Suppressor macrophage treated with lipopolysaccharide for 1 hour (primary cell): ENCODE measurements at regions not wholly inside any gene's neighbourhood (a gene's known extent, or its start where the extent isn't known, plus 50 kb on each side); places are given as distances from the start of the nearest gene placed in this dataset.
"Not testable (repeated sequence)": the region's sequence is repeated elsewhere in the genome, so short reads cannot be mapped to it uniquely, and the experiment has no call there.

ENCODE experiments used
- DNase-seq, 3 donors: peaks; one replicate each; pipeline ENCODE4 v3.0.0-alpha.2; 2020 to 2022

GRCh38 chr6:81455641-81456040 lies 296.8 kb downstream of the TENT5A start:
- no peak for DNase-seq

DNA sequence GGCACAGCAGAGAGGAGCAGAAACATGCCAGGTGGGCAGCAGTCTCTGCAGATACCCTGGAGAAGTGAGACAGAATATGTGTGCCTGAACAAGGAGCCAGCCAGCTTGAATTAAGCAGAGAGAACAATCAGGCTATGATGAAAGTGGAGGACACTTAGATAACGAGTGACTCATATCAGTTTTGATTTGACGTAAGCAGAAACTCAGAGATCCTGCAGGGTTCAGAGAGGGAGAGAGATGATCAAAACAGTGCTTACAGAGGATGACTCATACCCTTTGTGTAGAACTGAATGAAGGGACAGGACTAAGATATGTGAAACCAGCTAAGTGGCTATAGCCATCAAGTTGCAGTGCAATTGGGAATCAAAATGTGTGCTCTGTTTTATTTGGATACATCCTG lies 300.7 kb downstream of the TENT5A start:
- no peak for DNase-seq

DNA sequence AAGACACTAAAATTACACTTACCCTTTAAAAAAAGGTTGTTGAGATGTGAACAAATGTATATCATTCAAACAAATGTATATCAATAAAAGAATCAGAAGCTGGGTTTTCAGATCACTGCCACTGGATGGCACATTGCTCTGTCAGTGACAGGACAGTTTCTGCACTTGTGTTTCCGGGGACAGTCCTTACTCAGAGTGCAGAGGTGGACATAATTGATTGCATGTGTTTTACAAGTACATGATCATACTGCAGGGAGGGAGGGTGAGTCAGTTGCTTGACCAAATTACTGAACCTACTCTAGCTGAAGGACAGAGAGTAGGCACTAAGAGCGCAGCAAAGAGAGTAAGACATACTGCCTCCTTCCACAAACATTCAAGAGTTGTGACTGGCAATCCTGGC lies 302.3 kb downstream of the TENT5A start:
- DNase-seq = no peak

GRCh38 chr6:81446509-81446908 lies 306.0 kb downstream of the TENT5A start:
- DNase-seq = no peak

GRCh38 chr6:81439417-81439816 lies 313.1 kb downstream of the TENT5A start:
- no peak for DNase-seq

DNA sequence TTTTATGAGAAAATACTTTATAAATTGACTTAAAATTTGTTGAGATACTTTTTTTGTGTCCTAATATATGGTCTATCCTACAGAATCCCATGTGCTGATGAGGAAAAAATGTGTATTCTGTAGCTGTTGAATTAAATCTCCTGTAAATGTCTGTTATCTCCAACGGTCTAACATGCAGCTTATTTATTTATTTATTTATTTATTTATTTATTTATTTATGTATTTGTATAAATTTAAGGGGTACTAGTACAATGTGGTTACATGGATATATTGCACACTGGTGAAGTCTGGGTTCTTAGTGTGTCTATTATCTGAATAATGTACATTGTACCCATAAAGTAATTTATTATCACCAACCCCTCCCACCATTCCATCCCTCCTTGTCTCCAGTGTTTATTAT lies 315.5 kb downstream of the TENT5A start:
- no peak for DNase-seq

DNA sequence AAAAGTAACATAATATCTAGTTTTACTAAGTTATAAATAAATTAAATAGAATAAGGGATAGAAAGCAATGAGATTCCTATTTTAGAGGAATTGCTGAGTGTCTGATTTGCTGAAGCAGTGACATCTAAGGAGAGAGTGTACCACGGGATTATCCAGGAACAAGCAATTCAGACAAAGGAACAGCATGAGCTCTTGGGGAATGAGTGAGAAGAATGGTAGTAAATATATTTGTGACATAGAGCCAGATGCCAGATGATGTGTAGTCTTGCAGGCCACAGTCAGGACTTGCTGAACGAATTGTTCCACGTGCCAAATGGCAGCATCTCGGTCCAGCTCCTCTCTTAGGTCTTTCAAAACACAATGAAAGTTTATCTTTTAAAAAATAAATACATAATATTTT lies 339.2 kb downstream of the TENT5A start:
- no peak for DNase-seq

DNA sequence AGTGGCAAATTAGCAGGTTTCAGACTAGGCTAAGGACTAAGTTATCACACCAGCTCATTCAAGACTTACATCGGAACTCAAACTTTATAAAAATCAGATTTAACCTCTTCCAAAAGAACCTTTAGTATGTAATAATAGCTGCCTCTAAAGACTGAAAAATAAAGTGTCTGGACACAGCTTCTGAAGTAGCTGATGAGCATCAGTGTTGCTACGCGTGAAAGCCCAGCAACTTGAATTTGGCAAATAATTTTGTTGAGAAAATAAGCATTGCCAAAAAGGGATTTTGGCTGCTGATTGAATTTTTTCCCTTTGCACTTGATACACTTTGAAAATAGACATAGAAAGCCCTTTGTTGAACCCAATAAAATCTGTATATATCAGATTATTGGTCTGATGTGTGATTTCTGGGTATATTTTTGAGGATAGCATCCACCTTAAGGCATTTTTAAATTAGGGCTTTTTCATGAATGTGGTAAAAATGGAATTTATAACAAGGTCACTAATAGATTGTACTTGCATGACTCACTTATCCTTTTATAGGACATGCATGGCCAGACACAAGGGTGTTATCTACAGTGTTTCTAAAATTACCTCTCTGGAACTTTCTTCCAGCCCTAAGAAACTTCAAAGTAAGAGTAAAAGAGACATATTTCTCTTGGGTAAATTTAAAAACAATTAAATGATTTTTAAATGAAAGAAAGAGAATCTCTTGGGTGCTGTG lies 350.4 kb downstream of the TENT5A start:
- DNase-seq = no peak

DNA sequence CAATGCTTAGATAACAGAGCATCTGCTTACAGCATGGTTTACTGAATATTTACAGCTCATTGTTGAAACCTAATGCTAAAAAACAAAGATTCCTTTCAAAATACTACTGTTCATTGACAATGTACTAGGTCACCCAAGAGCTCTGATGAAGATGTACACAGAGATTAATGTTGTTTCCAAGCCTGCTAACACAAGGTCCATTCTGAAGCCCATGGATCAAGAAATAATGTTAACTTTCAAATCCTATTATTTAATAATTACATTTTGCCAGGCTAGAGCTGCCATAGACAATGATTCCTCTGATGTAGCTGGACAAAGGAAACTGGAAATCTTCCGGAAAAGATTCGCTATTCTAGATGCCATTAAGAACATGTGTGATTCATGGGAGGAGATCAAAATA lies 355.6 kb downstream of the TENT5A start:
- DNase-seq = no peak

DNA sequence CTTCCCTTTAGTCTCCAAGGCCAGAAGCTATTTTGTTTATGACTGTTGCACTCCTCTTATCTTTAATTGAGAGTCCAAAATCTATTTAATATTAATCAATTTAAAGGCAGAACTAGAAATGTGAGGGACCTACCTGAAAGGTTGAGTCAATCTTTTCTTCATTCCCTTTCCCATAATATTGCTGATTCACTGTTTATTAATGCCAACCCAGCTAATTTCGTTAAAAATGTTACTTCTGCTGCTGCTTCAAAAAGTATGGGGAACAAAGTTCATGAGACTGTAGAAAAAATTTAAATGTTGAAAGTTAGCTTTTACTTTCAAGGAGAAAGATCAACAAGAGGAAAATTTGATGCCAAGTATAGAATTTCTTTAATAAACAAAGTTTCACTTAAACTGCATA lies 365.3 kb downstream of the TENT5A start:
- no peak for DNase-seq

DNA sequence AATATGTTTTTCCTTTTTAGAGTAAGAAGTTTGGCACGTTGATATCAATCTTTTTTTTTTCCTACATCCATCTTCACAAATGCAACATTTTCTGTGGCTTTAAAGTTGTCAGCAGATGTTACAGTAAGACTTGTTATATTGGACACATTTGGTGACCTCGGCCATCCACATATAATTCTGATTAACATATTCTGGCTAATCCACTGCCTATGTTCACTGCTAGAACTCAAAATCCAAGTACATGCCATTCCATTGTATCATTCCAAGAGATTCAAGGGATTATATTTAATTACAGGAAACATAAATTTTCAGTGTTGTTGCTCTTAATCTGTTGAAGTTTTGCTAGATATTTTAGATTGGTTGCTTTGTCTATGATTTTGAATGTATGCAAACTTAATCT lies 367.6 kb downstream of the TENT5A start:
- DNase-seq = no peak

- no peak for DNase-seq
Observed at GRCh38 chr6:81383472-81383871, 369.0 kb downstream of the TENT5A start.

DNA sequence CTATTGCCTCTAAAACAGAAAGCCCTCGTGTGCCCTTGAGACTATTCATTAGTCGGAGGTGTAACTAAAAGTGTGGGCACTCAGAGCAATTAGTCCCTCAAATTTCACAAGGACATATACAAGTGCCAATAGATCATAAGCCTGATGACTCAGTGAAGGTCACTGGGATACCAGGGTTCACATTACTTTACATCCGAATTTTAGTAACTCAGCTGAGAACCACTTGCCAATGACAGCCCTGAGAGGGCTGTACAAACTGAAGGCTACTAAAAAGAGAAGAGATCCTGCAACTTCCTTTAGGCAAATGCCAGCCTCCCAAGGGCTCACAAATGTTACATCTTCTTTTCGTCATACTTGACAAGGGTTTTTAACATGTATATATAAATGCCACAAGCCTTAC lies 369.6 kb downstream of the TENT5A start:
- DNase-seq = no peak

DNA sequence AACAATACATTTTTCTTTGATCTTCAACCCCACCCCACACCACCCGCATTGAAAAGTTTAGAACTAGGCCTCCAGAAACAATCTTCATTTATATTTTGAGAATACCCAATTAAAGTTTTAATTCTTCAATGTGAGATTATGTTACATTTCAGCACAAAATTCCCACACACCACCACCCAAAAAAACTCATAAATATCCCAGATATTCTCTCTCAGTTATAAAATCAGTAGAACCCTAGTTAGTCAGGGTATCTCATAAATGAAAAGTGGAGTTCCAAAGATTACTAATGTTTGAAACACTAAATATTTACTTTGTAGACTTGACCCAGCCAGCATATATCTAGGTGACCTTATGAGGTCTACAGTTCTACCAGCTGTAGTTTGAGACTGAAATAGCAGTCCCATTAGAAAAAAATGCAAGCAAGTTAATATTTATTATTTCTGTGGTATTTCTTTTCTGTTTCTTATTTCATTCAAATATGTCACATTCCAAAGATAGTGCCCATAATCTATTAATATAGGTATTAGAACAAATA lies 371.0 kb downstream of the TENT5A start:
- DNase-seq = no peak

DNA sequence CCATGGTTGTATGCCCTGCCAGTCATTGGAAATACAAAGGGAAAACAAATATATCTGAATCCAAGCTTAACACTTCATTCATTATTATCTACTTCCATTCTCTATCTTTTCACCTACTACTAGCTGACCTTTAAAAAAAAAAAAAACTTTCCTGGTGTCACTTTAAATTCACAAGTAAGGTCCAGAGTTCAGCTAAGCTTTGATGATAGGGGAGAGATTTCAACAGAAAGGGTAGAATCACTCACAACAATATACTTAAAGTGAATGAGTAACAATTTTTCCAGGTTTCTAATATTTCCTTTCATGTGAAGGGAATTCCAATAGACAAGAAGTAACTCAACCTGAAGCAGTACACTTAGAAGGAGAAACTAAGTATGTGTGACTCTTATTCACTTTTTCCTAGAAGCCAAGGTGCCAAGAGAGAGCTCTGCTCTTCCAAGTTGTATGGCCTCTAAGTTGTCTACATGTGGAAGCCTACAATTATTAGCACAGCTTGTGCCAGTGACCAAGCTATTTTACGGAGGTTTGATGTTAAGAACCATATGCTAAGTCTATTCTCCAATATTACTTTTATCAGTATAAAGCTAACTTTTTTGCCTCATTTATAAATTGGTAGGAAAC lies 371.7 kb downstream of the TENT5A start:
- DNase-seq = peak in 1 of 3 donors; percentile 15

DNA sequence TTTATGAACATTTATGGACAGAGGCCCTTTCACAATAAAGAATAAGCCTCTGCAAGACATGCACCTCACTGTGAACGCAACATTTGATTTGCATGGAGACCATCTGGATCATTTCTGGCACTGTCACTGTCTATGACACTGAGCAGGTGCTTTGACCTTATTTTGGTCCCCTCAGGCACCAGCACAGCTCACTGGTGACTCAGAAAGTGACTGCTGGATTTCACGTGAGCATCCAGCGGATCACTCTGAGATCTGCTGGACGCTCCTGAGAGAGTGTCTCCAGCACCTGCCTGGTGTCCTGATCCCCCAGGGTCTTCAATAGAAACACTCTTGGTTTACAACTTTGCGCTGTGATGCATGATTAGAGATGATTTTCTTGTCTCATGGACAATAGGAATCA lies 375.7 kb downstream of the TENT5A start:
- no peak for DNase-seq

DNA sequence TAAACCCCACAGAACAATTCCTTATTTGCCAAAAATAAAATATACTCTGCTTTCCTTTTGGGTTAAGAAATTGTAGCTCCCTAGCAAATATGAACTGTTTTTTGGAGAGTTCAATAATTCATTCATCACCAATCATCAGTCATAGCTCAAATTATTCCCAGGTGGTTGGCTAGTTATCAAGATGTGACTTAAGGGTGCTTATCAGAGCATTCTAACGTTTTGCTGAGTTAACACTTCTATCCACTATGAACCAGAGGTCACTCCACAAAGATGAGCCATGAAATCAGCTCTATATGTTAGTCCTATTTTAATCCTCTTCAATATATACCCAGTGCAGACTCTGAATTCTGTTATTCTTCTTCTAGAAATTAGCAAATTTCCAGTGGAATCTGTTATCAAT lies 379.1 kb downstream of the TENT5A start:
- DNase-seq = no peak

DNA sequence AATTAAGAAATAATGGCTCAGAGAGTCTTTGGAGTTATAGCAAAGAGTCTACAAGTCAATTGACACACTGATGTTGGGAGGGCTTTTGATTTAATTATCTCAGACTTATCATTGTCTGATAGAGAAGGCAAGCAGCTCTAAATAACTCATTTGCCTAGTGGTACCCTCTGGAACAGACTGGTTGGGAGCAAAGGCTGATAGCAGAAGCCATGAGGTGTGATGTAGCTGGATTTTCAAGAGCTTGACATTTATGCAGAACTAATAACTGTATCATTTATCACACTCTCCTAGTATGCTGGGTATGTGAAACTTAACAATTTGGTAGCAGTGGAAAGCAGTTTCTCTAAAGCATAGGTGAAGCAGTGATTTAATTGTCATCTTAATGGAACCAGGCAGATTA lies 380.6 kb downstream of the TENT5A start:
- DNase-seq = no peak

DNA sequence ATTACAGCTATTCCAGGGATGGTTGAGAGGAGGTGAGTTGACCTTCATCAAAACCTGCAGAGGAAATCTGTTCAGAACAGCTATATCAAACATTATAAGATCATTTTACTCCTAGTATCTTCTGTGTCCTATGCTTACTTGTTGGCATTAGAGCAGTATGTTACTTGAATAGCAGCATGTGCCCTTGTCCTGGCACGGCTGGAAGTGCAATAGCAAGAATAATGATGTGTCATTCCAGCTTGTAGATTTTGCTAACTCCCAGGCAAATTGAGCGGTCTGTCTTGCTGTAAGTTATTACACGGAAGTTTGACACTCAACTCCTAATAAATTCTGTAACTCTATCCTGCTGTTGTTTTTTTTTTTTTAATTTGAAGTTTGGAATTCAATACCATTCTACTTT lies 385.5 kb downstream of the TENT5A start:
- no peak for DNase-seq

- DNase-seq = no peak
Observed at GRCh38 chr6:81362246-81362645, 390.2 kb downstream of the TENT5A start.

GRCh38 chr6:81353262-81353661 lies 399.2 kb downstream of the TENT5A start:
- no peak for DNase-seq

DNA sequence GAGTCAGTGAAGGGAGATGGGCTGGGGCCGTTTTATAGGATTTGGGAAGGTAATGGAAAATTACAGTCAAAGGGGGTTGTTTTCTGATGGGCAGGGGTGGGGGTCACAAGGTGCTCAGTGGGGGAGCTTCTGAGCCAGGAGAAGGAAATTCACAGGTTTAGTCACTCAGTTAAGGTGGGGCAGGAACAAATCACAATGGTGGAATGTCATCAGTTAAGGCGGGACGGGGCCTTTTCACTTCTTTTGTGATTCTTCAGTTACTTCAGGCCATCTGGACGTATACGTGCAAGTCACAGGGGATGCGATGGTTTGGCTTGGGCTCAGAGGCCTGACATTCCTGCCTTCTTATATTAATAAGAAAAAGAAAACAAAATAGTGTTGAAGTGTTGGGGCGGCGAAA lies 408.5 kb downstream of the TENT5A start:
- DNase-seq = not testable (repeated sequence)

DNA sequence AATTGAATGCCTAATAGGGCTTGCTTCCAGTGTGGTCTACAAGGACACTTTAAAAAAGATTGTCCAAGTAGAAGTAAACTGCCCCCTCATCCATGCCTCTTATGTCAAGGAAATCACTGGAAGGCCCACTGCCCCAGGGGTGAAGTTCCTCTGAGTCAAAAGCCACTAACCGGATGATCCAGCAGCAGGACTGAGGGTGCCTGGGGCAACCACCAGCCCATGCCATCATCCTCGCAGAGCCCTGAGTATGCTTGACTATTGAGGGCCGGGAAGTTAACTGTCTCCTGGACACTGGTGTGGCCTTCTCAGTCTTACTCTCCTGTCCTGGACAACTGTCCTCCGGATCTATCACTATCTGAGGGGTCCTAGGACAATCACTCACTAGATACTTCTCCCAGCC lies 411.5 kb downstream of the TENT5A start:
- no peak for DNase-seq

- no peak for DNase-seq
Observed at GRCh38 chr6:81331526-81331925, 421.0 kb downstream of the TENT5A start.

- DNase-seq = no peak
Observed at GRCh38 chr6:81328700-81329099, 423.8 kb downstream of the TENT5A start.
